C4-2B (cell line): ENCODE measurements at regions not wholly inside any gene's neighbourhood (a gene's known extent, or its start where the extent isn't known, plus 50 kb on each side); places are given as distances from the start of the nearest gene placed in this dataset.

ENCODE experiments used
- H3K27ac ChIP-seq: fragments of 450-650 bp; 2 replicates; pipeline ENCODE4 v1.5.1; 2017
- CTCF ChIP-seq: fragments of 450-650 bp; conservative IDR thresholded peaks from 2 replicates; pipeline ENCODE4 v1.5.1; 2017; ENCODE audit warnings: mild to moderate bottlenecking
- ZFX ChIP-seq: fragments of 450-650 bp; IDR thresholded peaks from 2 replicates; pipeline ENCODE4 v1.6.1; 2017

- no peak for TF ChIP-seq CTCF
- no peak for TF ChIP-seq ZFX
- H3K27ac ChIP-seq = no peak overlapping the region
These were observed 100.0 kb upstream of the LHX5 start for GRCh38 chr12:113571713-113572112.

GRCh38 chr12:113569806-113570205, 98.1 kb upstream of the LHX5 start:
- no peak for TF ChIP-seq CTCF
- TF ChIP-seq ZFX = no peak
- H3K27ac ChIP-seq = no peak overlapping the region

- TF ChIP-seq ZFX (no peak), CTCF (no peak)
- H3K27ac ChIP-seq = no peak overlapping the region
These were observed 96.3 kb upstream of the LHX5 start for GRCh38 chr12:113568021-113568420.

GRCh38 chr12:113565368-113565767, 93.7 kb upstream of the LHX5 start:
- TF ChIP-seq ZFX = no peak
- no peak for TF ChIP-seq CTCF
- H3K27ac ChIP-seq = no peak overlapping the region

- TF ChIP-seq CTCF (no peak), ZFX (no peak)
- no peak overlapping the region for H3K27ac ChIP-seq
These were observed 89.6 kb upstream of the LHX5 start for GRCh38 chr12:113561068-113561780.

GRCh38 chr12:113559466-113559865, 87.8 kb upstream of the LHX5 start:
- TF ChIP-seq ZFX (no peak), CTCF (no peak)
- H3K27ac ChIP-seq = no peak overlapping the region

GRCh38 chr12:113555226-113555625, 83.6 kb upstream of the LHX5 start:
- TF ChIP-seq CTCF = no peak
- no peak for TF ChIP-seq ZFX

More at GRCh38 chr12:113555226-113555625, 83.6 kb upstream of the LHX5 start:
- H3K27ac ChIP-seq = no peak overlapping the region
